H1 (cell line): ENCODE measurements at regions not wholly inside any gene's neighbourhood (a gene's known extent, or its start where the extent isn't known, plus 50 kb on each side); places are given as distances from the start of the nearest gene placed in this dataset.

ENCODE experiments used
- CTCF ChIA-PET: fragments of 300-600 bp; sonication (Branson Sonifier 250); formaldehyde crosslinking; loops from one replicate; lab custom pipeline; 2021; ENCODE audit not compliant: partially characterized antibody; lab: Charles Lee
- POLR2A ChIA-PET: fragments of 300-600 bp; sonication (Branson Sonifier 250); formaldehyde crosslinking; loops from one replicate; lab custom pipeline; 2021; ENCODE audit warnings: inconsistent platforms; ENCODE audit not compliant: partially characterized antibody; lab: Charles Lee
- DNase-seq, 2 experiments: peaks; one replicate each; pipeline versions ENCODE4 v3.0.0 to v3.0.0-alpha.2; 2010 to 2022; ENCODE audit warnings: low spot score in 2 of 2, low read depth in 1 of 2, mixed read lengths in 1 of 2
- FAIRE-seq: peaks from 2 replicates; lab custom pipeline; 2011; peaks lifted over from hg19 to GRCh38; lab: Jason Lieb, UNC
- H2AFZ ChIP-seq: 2 replicates; pipeline ENCODE4 v1.8.1; 2012; ENCODE audit warnings: low read length, inconsistent platforms
- H2AK5ac ChIP-seq: 2 replicates; pipeline ENCODE4 v1.6.1; 2013; ENCODE audit warnings: low read depth, low read length
- H2BK120ac ChIP-seq: replicated peaks from 2 replicates; pipeline ENCODE3; 2013; ENCODE audit warnings: low read depth, low read length, inconsistent platforms
- H2BK12ac ChIP-seq: 2 replicates; pipeline ENCODE4 v1.6.1; 2013; ENCODE audit warnings: low read depth, low read length
- H2BK15ac ChIP-seq: 2 replicates; pipeline ENCODE4 v1.6.1; 2013; ENCODE audit warnings: low read length
- H2BK20ac ChIP-seq: 2 replicates; pipeline ENCODE4 v1.6.1; 2013; ENCODE audit warnings: low read length
- H2BK5ac ChIP-seq: 2 replicates; pipeline ENCODE4 v1.6.1; 2013; ENCODE audit warnings: low read depth, low read length
- H3K14ac ChIP-seq: 2 replicates; pipeline ENCODE4 v1.6.1; 2013; ENCODE audit warnings: inconsistent platforms; ENCODE audit not compliant: insufficient read length
- H3K18ac ChIP-seq: 2 replicates; pipeline ENCODE4 v1.6.1; 2013; ENCODE audit warnings: low read length; ENCODE audit errors: extremely low read depth
- H3K23ac ChIP-seq: 2 replicates; pipeline ENCODE4 v1.6.1; 2013; ENCODE audit warnings: inconsistent platforms; ENCODE audit not compliant: insufficient read length
- H3K23me2 ChIP-seq: 2 replicates; pipeline ENCODE4 v1.6.1; 2013; ENCODE audit warnings: low read depth, low read length
- H3K27ac ChIP-seq: 2 replicates; pipeline ENCODE4 v1.6.1; 2011; ENCODE audit warnings: low read depth, low read length, inconsistent platforms
- H3K27me3 ChIP-seq, 4 experiments: replicated peaks in 1 of 4; 1 replicate in 1 of 4; 2 replicates in 3 of 4; pipeline versions ENCODE4 v1.6.1 to v1.8.1; 2011 to 2013; ENCODE audit warnings: low read length in 3 of 4, mild to moderate bottlenecking in 3 of 4, inconsistent platforms in 2 of 4, mixed read lengths in 2 of 4, moderate library complexity in 1 of 4; ENCODE audit not compliant: control insufficient read depth in 3 of 4, insufficient read depth in 3 of 4; ENCODE audit errors: extremely low read depth in 1 of 4
- H3K36me3 ChIP-seq, 4 experiments: 2 replicates each; pipeline versions ENCODE4 v1.6.1 to v1.8.1; 2011 to 2013; ENCODE audit warnings: mild to moderate bottlenecking in 4 of 4, low read length in 3 of 4, moderate library complexity in 2 of 4, control low read depth in 1 of 4, inconsistent platforms in 1 of 4; ENCODE audit not compliant: insufficient read depth in 4 of 4, control insufficient read depth in 2 of 4
- H3K4ac ChIP-seq: replicated peaks from 2 replicates; pipeline ENCODE3; 2013; ENCODE audit warnings: low read length, low read depth, mixed read lengths, inconsistent platforms; ENCODE audit not compliant: insufficient read length
- H3K4me1 ChIP-seq, 4 experiments: replicated peaks in 1 of 4; 1 replicate in 1 of 4; 2 replicates in 3 of 4; pipeline versions ENCODE4 v1.6.1 to v1.8.1; 2011 to 2013; ENCODE audit warnings: low read length in 3 of 4, inconsistent platforms in 2 of 4, mixed read lengths in 1 of 4; ENCODE audit not compliant: insufficient read depth in 4 of 4, control insufficient read depth in 3 of 4
- H3K4me2 ChIP-seq, 2 experiments: 2 replicates each; pipeline versions ENCODE4 v1.6.1 to v1.8.1; 2011 to 2013; ENCODE audit warnings: low read depth in 2 of 2, low read length in 2 of 2, control low read depth in 1 of 2, inconsistent platforms in 1 of 2, mild to moderate bottlenecking in 1 of 2; ENCODE audit not compliant: insufficient read depth in 1 of 2
- H3K4me3 ChIP-seq, 4 experiments: fragments of 200-600, 300-600 bp in 1 of 4; sonication (generic), shearing (Covaris generic), sonication (Bioruptor Twin) in 1 of 4; 2 replicates each; pipeline versions ENCODE4 v1.5.1 to v1.8.1; 2011 to 2016; ENCODE audit warnings: low read length in 4 of 4, low read depth in 3 of 4, control low read depth in 2 of 4, inconsistent platforms in 2 of 4, mild to moderate bottlenecking in 2 of 4, mixed read lengths in 1 of 4, moderate library complexity in 1 of 4; ENCODE audit not compliant: insufficient read depth in 2 of 4; ENCODE audit errors: extremely low read depth in 1 of 4
- H3K56ac ChIP-seq: replicated peaks from 2 replicates; pipeline ENCODE3; 2013; ENCODE audit warnings: low read depth, mild to moderate bottlenecking, mixed read lengths, low read length, inconsistent platforms; ENCODE audit not compliant: insufficient read length
- H3K79me1 ChIP-seq: 2 replicates; pipeline ENCODE4 v1.6.1; 2013; ENCODE audit warnings: low read depth, low read length, control low read depth
- H3K79me2 ChIP-seq, 2 experiments: 2 replicates each; pipeline versions ENCODE4 v1.6.1 to v1.8.1; 2012 to 2013; ENCODE audit warnings: low read length in 2 of 2, mild to moderate bottlenecking in 2 of 2, inconsistent platforms in 1 of 2; ENCODE audit not compliant: insufficient read depth in 2 of 2, control insufficient read depth in 1 of 2
- H3K9ac ChIP-seq, 4 experiments: replicated peaks in 1 of 4; 1 replicate in 1 of 4; 2 replicates in 3 of 4; pipeline versions ENCODE4 v1.6.1 to v1.8.1; 2011 to 2013; ENCODE audit warnings: low read depth in 3 of 4, low read length in 3 of 4, control low read depth in 2 of 4, mild to moderate bottlenecking in 2 of 4, moderate library complexity in 2 of 4, inconsistent platforms in 1 of 4; ENCODE audit errors: extremely low read depth in 1 of 4
- H3K9me3 ChIP-seq, 2 experiments: 2 replicates each; pipeline versions ENCODE4 v1.6.1 to v1.8.1; 2012 to 2013; ENCODE audit warnings: mild to moderate bottlenecking in 2 of 2, moderate library complexity in 2 of 2, control low read depth in 1 of 2, inconsistent platforms in 1 of 2, low read depth in 1 of 2, low read length in 1 of 2, mixed read lengths in 1 of 2; ENCODE audit not compliant: insufficient read depth in 2 of 2
- H4K20me1 ChIP-seq, 2 experiments: replicated peaks in 1 of 2; 2 replicates each; pipeline versions ENCODE3 to v1.8.1; 2011 to 2013; ENCODE audit warnings: inconsistent platforms in 2 of 2, low read length in 2 of 2, mild to moderate bottlenecking in 1 of 2; ENCODE audit not compliant: insufficient read depth in 2 of 2, control insufficient read depth in 1 of 2
- H4K5ac ChIP-seq: 2 replicates; pipeline ENCODE4 v1.6.1; 2013; ENCODE audit warnings: low read length, low read depth, mixed read lengths, inconsistent platforms; ENCODE audit not compliant: insufficient read length
- H4K8ac ChIP-seq: 2 replicates; pipeline ENCODE4 v1.8.0; 2013; ENCODE audit warnings: mild to moderate bottlenecking, moderate library complexity, low read length, inconsistent platforms; ENCODE audit not compliant: insufficient read depth; ENCODE audit errors: extremely low read depth
- H4K91ac ChIP-seq: replicated peaks from 2 replicates; pipeline ENCODE3; 2013; ENCODE audit warnings: low read length, mixed read lengths, inconsistent platforms; ENCODE audit not compliant: insufficient read length
- ASH2L ChIP-seq: fragments of 200-600, 300-600 bp; sonication (generic); IDR thresholded peaks from one replicate; pipeline ENCODE4 v1.7.1; 2017; ENCODE audit warnings: low read length
- CBX8 ChIP-seq: fragments of 300-800, 300-1000 bp; sonication (generic); IDR thresholded peaks from 2 replicates; pipeline ENCODE4 v1.7.1; 2016; ENCODE audit warnings: low read depth, low read length, borderline replicate concordance
- JUND ChIP-seq: IDR thresholded peaks from 2 replicates; pipeline ENCODE4 v1.6.1; 2011; ENCODE audit warnings: mild to moderate bottlenecking, improper control_type of control experiment, low read length
- KDM1A ChIP-seq: fragments of 200-600, 300-600 bp; sonication (generic); IDR thresholded peaks from 2 replicates; pipeline ENCODE4 v1.7.1; 2016; ENCODE audit warnings: mild to moderate bottlenecking, low read length, borderline replicate concordance
- NANOG ChIP-seq: IDR thresholded peaks from 2 replicates; pipeline ENCODE4 v1.6.1; 2011; ENCODE audit warnings: low read length, low read depth, mild to moderate bottlenecking, inconsistent platforms; ENCODE audit not compliant: insufficient read depth, poor library complexity, severe bottlenecking
- NRF1 ChIP-seq: IDR thresholded peaks from 2 replicates; pipeline ENCODE4 v1.6.1; 2011; ENCODE audit warnings: mild to moderate bottlenecking, low read depth, low read length, improper control_type of control experiment
- RBBP5 ChIP-seq: IDR thresholded peaks from 2 replicates; pipeline ENCODE4 v1.7.1; 2012; ENCODE audit warnings: low read depth, mild to moderate bottlenecking, inconsistent platforms, low read length, moderate library complexity, borderline replicate concordance
- RXRA ChIP-seq: IDR thresholded peaks from 2 replicates; pipeline ENCODE4 v1.6.1; 2011; ENCODE audit warnings: low read depth, mild to moderate bottlenecking, low read length, moderate library complexity; ENCODE audit not compliant: insufficient read depth
- TAF1 ChIP-seq: IDR thresholded peaks from 2 replicates; pipeline ENCODE4 v1.6.1; 2011; ENCODE audit warnings: mild to moderate bottlenecking, low read depth, low read length
- TEAD4 ChIP-seq: IDR thresholded peaks from 2 replicates; pipeline ENCODE4 v1.6.1; 2012; ENCODE audit warnings: low read depth, low read length, inconsistent platforms, mixed read lengths
- ZNF274 ChIP-seq: IDR thresholded peaks from 2 replicates; pipeline ENCODE4 v1.7.0; 2012; ENCODE audit warnings: low read length, borderline replicate concordance; ENCODE audit errors: extremely low read depth
- whole genome bisulfite sequencing, 2 experiments: shearing (Covaris generic) in 1 of 2; methylation state at CpG; one replicate each; pipeline versions ENCODE4 v1.1.6 to v1.1.7; 2013 to 2015; ENCODE audit warnings: low lambda C conversion rate in 2 of 2, mixed read lengths in 2 of 2, inconsistent platforms in 1 of 2, low coverage in 1 of 2, missing lambda C conversion rate in 1 of 2; ENCODE audit not compliant: insufficient replicate concordance in 2 of 2, insufficient coverage in 1 of 2, insufficient read length in 1 of 2; ENCODE audit errors: extremely low coverage in 1 of 2, missing lambda C conversion rate in 1 of 2; 5-methylcytosine and 5-hydroxymethylcytosine counted together

GRCh38 chr2:160672211-160672610 lies 178.6 kb upstream of the RBMS1 start:
- Histone ChIP-seq H4K8ac (no peak overlapping the region), H3K79me1 (no peaks in the 10 kb centered on the region), H3K23me2 (no peaks in the 10 kb centered on the region), H2BK12ac (no peak overlapping the region), H3K9me3 (peaks cover 0 to 3% of the 10 kb centered on the region in 2 experiments; a peak in 1 of 4 replicates), H4K5ac (no peak overlapping the region), H3K27ac (no peak overlapping the region), H3K14ac (no peak overlapping the region), H3K9ac (no peak overlapping the region), H3K79me2 (no peaks in the 10 kb centered on the region), H2BK5ac (no peak overlapping the region), H3K18ac (no peak overlapping the region), H2AFZ (no peak overlapping the region), H3K56ac (no peak overlapping the region), H3K4ac (no peak overlapping the region), H3K36me3 (no peaks in the 10 kb centered on the region), H4K20me1 (no peaks in the 10 kb centered on the region), H3K4me3 (no peak overlapping the region), H4K91ac (no peak overlapping the region), H2AK5ac (no peak overlapping the region), H3K23ac (no peak overlapping the region), H3K27me3 (no peaks in the 10 kb centered on the region), H3K4me1 (no peaks in the 10 kb centered on the region), H2BK20ac (no peak overlapping the region), H2BK15ac (no peak overlapping the region), H2BK120ac (no peak overlapping the region), H3K4me2 (no peak overlapping the region)
- 90% methylated on average over 1 of the region's 1 CpG; no CpG with 5 or more reads in 1 of the 2 experiments for WGBS, 2 experiments
- DNase-seq (no peak), FAIRE-seq (no peak)
- ChIA-PET CTCF (interaction anchor here (1.4 kb wide), 1 partner anchor 86 kb away, joined by 3 read pairs; no protein-coding TSS in a partner anchor), POLR2A (no interaction called here)
- TF ChIP-seq KDM1A (no peak), CBX8 (no peak), JUND (no peak), NANOG (no peak), ZNF274 (no peak), RBBP5 (no peak), TEAD4 (no peak), TAF1 (no peak), NRF1 (no peak), RXRA (no peak), ASH2L (no peak)
